Trophoblast cell (in vitro differentiated cells and primary cell): ENCODE measurements at regions not wholly inside any gene's neighbourhood (a gene's known extent, or its start where the extent isn't known, plus 50 kb on each side); places are given as distances from the start of the nearest gene placed in this dataset.

ENCODE experiments used
- DNase-seq, 2 donors: peaks; one replicate each; pipeline ENCODE4 v3.0.0-alpha.2; 2016
- H2AFZ ChIP-seq: 2 replicates; pipeline ENCODE4 v1.6.1; 2013; ENCODE audit warnings: low read length, moderate library complexity, mild to moderate bottlenecking; ENCODE audit not compliant: insufficient read depth, poor library complexity
- H2AK5ac ChIP-seq: 2 replicates; pipeline ENCODE4 v1.6.1; 2013; ENCODE audit warnings: mild to moderate bottlenecking, low read length
- H2BK120ac ChIP-seq: 2 replicates; pipeline ENCODE4 v1.6.1; 2013; ENCODE audit warnings: low read length, mild to moderate bottlenecking, moderate library complexity; ENCODE audit not compliant: insufficient read depth, poor library complexity
- H2BK12ac ChIP-seq: 2 replicates; pipeline ENCODE4 v1.6.1; 2013; ENCODE audit warnings: mild to moderate bottlenecking, low read length, moderate library complexity
- H2BK5ac ChIP-seq: 2 replicates; pipeline ENCODE4 v1.6.1; 2013; ENCODE audit warnings: low read length, low read depth, moderate library complexity, mild to moderate bottlenecking; ENCODE audit not compliant: poor library complexity
- H3K14ac ChIP-seq: 2 replicates; pipeline ENCODE4 v1.6.1; 2013; ENCODE audit warnings: mild to moderate bottlenecking, low read length
- H3K18ac ChIP-seq: 2 replicates; pipeline ENCODE4 v1.6.1; 2013; ENCODE audit warnings: mild to moderate bottlenecking, low read length
- H3K23ac ChIP-seq: 2 replicates; pipeline ENCODE4 v1.6.1; 2013; ENCODE audit warnings: low read length
- H3K27ac ChIP-seq: 2 replicates; pipeline ENCODE4 v1.5.1; 2013; ENCODE audit warnings: low read depth, mild to moderate bottlenecking, inconsistent platforms, low read length, moderate library complexity
- H3K27me3 ChIP-seq: 2 replicates; pipeline ENCODE4 v1.6.1; 2013; ENCODE audit warnings: inconsistent platforms, mild to moderate bottlenecking, low read length, moderate library complexity; ENCODE audit not compliant: insufficient read depth
- H3K36me3 ChIP-seq, 2 experiments: 1 replicate in 1 of 2; 2 replicates in 1 of 2; pipeline ENCODE4 v1.6.1; 2013; ENCODE audit warnings: low read length in 2 of 2, mild to moderate bottlenecking in 2 of 2, moderate library complexity in 1 of 2; ENCODE audit not compliant: insufficient read depth in 2 of 2, control insufficient read depth in 1 of 2
- H3K4ac ChIP-seq: 2 replicates; pipeline ENCODE4 v1.6.1; 2013; ENCODE audit warnings: low read depth, mild to moderate bottlenecking, low read length, moderate library complexity
- H3K4me1 ChIP-seq, 2 experiments: 1 replicate in 1 of 2; 2 replicates in 1 of 2; pipeline ENCODE4 v1.6.1; 2013; ENCODE audit warnings: low read length in 2 of 2, mild to moderate bottlenecking in 2 of 2, moderate library complexity in 1 of 2; ENCODE audit not compliant: insufficient read depth in 2 of 2, control insufficient read depth in 1 of 2
- H3K4me2 ChIP-seq: 2 replicates; pipeline ENCODE4 v1.6.1; 2013; ENCODE audit warnings: inconsistent platforms, mild to moderate bottlenecking, low read length, moderate library complexity
- H3K4me3 ChIP-seq: 2 replicates; pipeline ENCODE4 v1.5.1; 2013; ENCODE audit warnings: mild to moderate bottlenecking, low read depth, low read length, inconsistent platforms
- H3K79me1 ChIP-seq: one replicate; pipeline ENCODE4 v1.6.1; 2013; ENCODE audit warnings: low read length
- H3K79me2 ChIP-seq: 2 replicates; pipeline ENCODE4 v1.6.1; 2013; ENCODE audit warnings: low read length, mild to moderate bottlenecking; ENCODE audit not compliant: control insufficient read depth, insufficient read depth, poor library complexity
- H3K9ac ChIP-seq: 2 replicates; pipeline ENCODE4 v1.6.1; 2013; ENCODE audit warnings: mild to moderate bottlenecking, low read length
- H3K9me3 ChIP-seq: 2 replicates; pipeline ENCODE4 v1.6.1; 2013; ENCODE audit warnings: low read depth, mild to moderate bottlenecking, control low read depth, inconsistent platforms, low read length; ENCODE audit not compliant: insufficient read depth
- H4K12ac ChIP-seq: 2 replicates; pipeline ENCODE4 v1.6.1; 2013; ENCODE audit warnings: low read depth, mild to moderate bottlenecking, low read length, moderate library complexity
- H4K8ac ChIP-seq: 2 replicates; pipeline ENCODE4 v1.6.1; 2013; ENCODE audit warnings: low read depth, mild to moderate bottlenecking, low read length, moderate library complexity
- H4K91ac ChIP-seq: one replicate; pipeline ENCODE4 v1.6.1; 2013; ENCODE audit warnings: low read depth, mild to moderate bottlenecking, low read length, moderate library complexity
- WGBS: extraction: QIAGEN DNeasy Blood & Tissue Kit; methylation state at CpG from one replicate; pipeline ENCODE4 v1.1.7; 2013; ENCODE audit warnings: missing lambda C conversion rate; ENCODE audit not compliant: insufficient read length, insufficient coverage; ENCODE audit errors: extremely low coverage; 5-methylcytosine and 5-hydroxymethylcytosine counted together

GRCh38 chr6:47116606-47117005, 74.5 kb upstream of the ADGRF1 start:
- peaks cover 23% of the 10 kb centered on the region for H3K79me1 ChIP-seq
- peaks cover 5% of the 10 kb centered on the region for H3K79me2 ChIP-seq
- peaks cover 9 to 13% of the 10 kb centered on the region in 2 experiments for H3K4me1 ChIP-seq
- no peaks in the 10 kb centered on the region for H3K27me3 ChIP-seq
- H3K9me3 ChIP-seq, result no peaks in the 10 kb centered on the region
- H3K23ac ChIP-seq, result no peak overlapping the region
- no peak overlapping the region for H4K8ac ChIP-seq
- no peak overlapping the region for H3K9ac ChIP-seq
- H3K18ac ChIP-seq, result no peak overlapping the region
- peak overlapping the region; percentile 33 for H2BK12ac ChIP-seq
- H2BK120ac ChIP-seq, result no peak overlapping the region
- H3K4me2 ChIP-seq, result no peak overlapping the region
- H3K27ac ChIP-seq, result no peak overlapping the region
- no peak overlapping the region for H2BK5ac ChIP-seq
- no peak overlapping the region for H4K12ac ChIP-seq
- peak; percentile 40 to 59 for DNase-seq
- WGBS, result no CpG with 5 or more reads among the region's 6 CpGs
- H2AFZ ChIP-seq, result no peak overlapping the region
- peak overlapping the region; percentile 11 for H2AK5ac ChIP-seq
- H4K91ac ChIP-seq, result peak overlapping the region; percentile 42
- H3K4ac ChIP-seq, result no peak overlapping the region
- peaks cover 0 to 2% of the 10 kb centered on the region in 2 experiments for H3K36me3 ChIP-seq
- H3K14ac ChIP-seq, result no peak overlapping the region
- no peak overlapping the region for H3K4me3 ChIP-seq

GRCh38 chr6:47116086-47116485, 74.0 kb upstream of the ADGRF1 start:
- H2AFZ ChIP-seq, result no peak overlapping the region
- H3K9me3 ChIP-seq, result no peaks in the 10 kb centered on the region
- no peak for DNase-seq
- no peak overlapping the region for H4K12ac ChIP-seq
- no peak overlapping the region for H3K27ac ChIP-seq
- no peak overlapping the region for H4K91ac ChIP-seq
- H3K4me1 ChIP-seq, result peaks cover 9 to 13% of the 10 kb centered on the region in 2 experiments
- H2BK5ac ChIP-seq, result no peak overlapping the region
- no peak overlapping the region for H3K18ac ChIP-seq
- no peak overlapping the region for H3K23ac ChIP-seq
- no peak overlapping the region for H3K4ac ChIP-seq
- peaks cover 5% of the 10 kb centered on the region for H3K79me2 ChIP-seq
- H3K36me3 ChIP-seq, result peaks cover 0 to 2% of the 10 kb centered on the region in 2 experiments
- H3K4me3 ChIP-seq, result no peak overlapping the region
- H3K14ac ChIP-seq, result no peak overlapping the region
- no peak overlapping the region for H3K4me2 ChIP-seq
- no peak overlapping the region for H2BK12ac ChIP-seq
- WGBS, result no CpG with 5 or more reads among the region's 2 CpGs
- H4K8ac ChIP-seq, result no peak overlapping the region
- H3K79me1 ChIP-seq, result peaks cover 23% of the 10 kb centered on the region
- H2AK5ac ChIP-seq, result no peak overlapping the region
- no peak overlapping the region for H3K9ac ChIP-seq
- H2BK120ac ChIP-seq, result no peak overlapping the region
- no peaks in the 10 kb centered on the region for H3K27me3 ChIP-seq

GRCh38 chr6:47114460-47114859, 72.3 kb upstream of the ADGRF1 start:
- H2AFZ ChIP-seq, result no peak overlapping the region
- no peak overlapping the region for H3K27ac ChIP-seq
- no peaks in the 10 kb centered on the region for H3K36me3 ChIP-seq
- H4K12ac ChIP-seq, result no peak overlapping the region
- H2BK12ac ChIP-seq, result peak overlapping the region; percentile 10
- no peak overlapping the region for H4K8ac ChIP-seq
- no peaks in the 10 kb centered on the region for H3K27me3 ChIP-seq
- no CpG with 5 or more reads among the region's 4 CpGs for WGBS
- H3K9ac ChIP-seq, result no peak overlapping the region
- H3K79me2 ChIP-seq, result peaks cover 5% of the 10 kb centered on the region
- H3K4me3 ChIP-seq, result no peak overlapping the region
- peaks cover 30% of the 10 kb centered on the region for H3K79me1 ChIP-seq
- no peak for DNase-seq
- H2AK5ac ChIP-seq, result no peak overlapping the region
- no peak overlapping the region for H3K4ac ChIP-seq
- no peak overlapping the region for H3K14ac ChIP-seq
- H4K91ac ChIP-seq, result peak overlapping the region; percentile 28
- no peak overlapping the region for H3K18ac ChIP-seq
- H2BK5ac ChIP-seq, result no peak overlapping the region
- H3K4me1 ChIP-seq, result peaks cover 16 to 20% of the 10 kb centered on the region in 2 experiments
- no peaks in the 10 kb centered on the region for H3K9me3 ChIP-seq
- no peak overlapping the region for H3K23ac ChIP-seq
- no peak overlapping the region for H3K4me2 ChIP-seq
- H2BK120ac ChIP-seq, result no peak overlapping the region

- peaks cover 15 to 24% of the 10 kb centered on the region in 2 experiments for H3K4me1 ChIP-seq
- H3K23ac ChIP-seq, result no peak overlapping the region
- H3K9me3 ChIP-seq, result no peaks in the 10 kb centered on the region
- H4K8ac ChIP-seq, result peak overlapping the region; percentile 80
- peak overlapping the region; percentile 99 for H2BK120ac ChIP-seq
- H3K4me3 ChIP-seq, result no peak overlapping the region
- H3K36me3 ChIP-seq, result no peaks in the 10 kb centered on the region
- H3K9ac ChIP-seq, result no peak overlapping the region
- H2AFZ ChIP-seq, result no peak overlapping the region
- peaks cover 5% of the 10 kb centered on the region for H3K79me2 ChIP-seq
- H3K79me1 ChIP-seq, result peaks cover 38% of the 10 kb centered on the region
- H3K14ac ChIP-seq, result peak overlapping the region; percentile 93
- peak overlapping the region; percentile 99 for H4K91ac ChIP-seq
- H3K27me3 ChIP-seq, result no peaks in the 10 kb centered on the region
- no peak overlapping the region for H4K12ac ChIP-seq
- no peak overlapping the region for H3K4me2 ChIP-seq
- no peak for DNase-seq
- H2BK5ac ChIP-seq, result peak overlapping the region; percentile 98
- H3K4ac ChIP-seq, result peak overlapping the region; percentile 80
- no CpG with 5 or more reads among the region's 1 CpG for WGBS
- no peak overlapping the region for H2AK5ac ChIP-seq
- peak overlapping the region; percentile 92 for H3K27ac ChIP-seq
- H3K18ac ChIP-seq, result peak overlapping the region; percentile 95
- H2BK12ac ChIP-seq, result peak overlapping the region; percentile 100
Measured at GRCh38 chr6:47112317-47112716, 70.2 kb upstream of the ADGRF1 start.
